ENCODE measurements at regions not wholly inside any gene's neighbourhood (a gene's known extent, or its start where the extent isn't known, plus 50 kb on each side); places are given as distances from the start of the nearest gene placed in this dataset.

DNA sequence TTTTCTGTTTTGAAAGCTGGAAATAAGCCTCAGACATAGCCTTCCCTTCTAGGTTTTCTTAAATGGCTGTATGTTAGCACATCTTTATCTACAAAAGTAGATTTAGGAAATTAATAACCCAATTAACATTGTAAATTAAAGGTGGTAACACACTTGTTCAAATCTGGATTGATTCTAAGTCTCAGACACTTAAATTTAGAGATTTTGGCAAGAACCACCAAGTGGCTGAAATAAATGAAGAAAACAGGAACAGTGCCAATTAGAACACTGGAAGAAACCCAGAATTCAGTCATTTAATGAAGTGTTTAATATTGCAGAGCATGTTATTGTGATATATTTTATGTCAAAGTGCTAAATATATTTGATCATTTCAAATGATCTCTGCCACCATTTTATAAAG, 628.2 kb downstream of the USP25 start:
- in situ Hi-C loops (cut with HindIII; ENCODE audit: low sequenced_read_pairs) = no loop called here
- DNase-seq (ENCODE audit: low read depth, low spot score) = no peak
- TF ChIP-seq, protein P1, sequence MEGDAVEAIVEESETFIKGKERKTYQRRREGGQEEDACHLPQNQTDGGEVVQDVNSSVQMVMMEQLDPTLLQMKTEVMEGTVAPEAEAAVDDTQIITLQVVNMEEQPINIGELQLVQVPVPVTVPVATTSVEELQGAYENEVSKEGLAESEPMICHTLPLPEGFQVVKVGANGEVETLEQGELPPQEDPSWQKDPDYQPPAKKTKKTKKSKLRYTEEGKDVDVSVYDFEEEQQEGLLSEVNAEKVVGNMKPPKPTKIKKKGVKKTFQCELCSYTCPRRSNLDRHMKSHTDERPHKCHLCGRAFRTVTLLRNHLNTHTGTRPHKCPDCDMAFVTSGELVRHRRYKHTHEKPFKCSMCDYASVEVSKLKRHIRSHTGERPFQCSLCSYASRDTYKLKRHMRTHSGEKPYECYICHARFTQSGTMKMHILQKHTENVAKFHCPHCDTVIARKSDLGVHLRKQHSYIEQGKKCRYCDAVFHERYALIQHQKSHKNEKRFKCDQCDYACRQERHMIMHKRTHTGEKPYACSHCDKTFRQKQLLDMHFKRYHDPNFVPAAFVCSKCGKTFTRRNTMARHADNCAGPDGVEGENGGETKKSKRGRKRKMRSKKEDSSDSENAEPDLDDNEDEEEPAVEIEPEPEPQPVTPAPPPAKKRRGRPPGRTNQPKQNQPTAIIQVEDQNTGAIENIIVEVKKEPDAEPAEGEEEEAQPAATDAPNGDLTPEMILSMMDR (IDR thresholded peaks at IDR 0.05; ENCODE audit: low read depth, low read length) = no peak
- H3K4me3 ChIP-seq (ENCODE audit: low read depth, low read length) = no peak overlapping the region

DNA sequence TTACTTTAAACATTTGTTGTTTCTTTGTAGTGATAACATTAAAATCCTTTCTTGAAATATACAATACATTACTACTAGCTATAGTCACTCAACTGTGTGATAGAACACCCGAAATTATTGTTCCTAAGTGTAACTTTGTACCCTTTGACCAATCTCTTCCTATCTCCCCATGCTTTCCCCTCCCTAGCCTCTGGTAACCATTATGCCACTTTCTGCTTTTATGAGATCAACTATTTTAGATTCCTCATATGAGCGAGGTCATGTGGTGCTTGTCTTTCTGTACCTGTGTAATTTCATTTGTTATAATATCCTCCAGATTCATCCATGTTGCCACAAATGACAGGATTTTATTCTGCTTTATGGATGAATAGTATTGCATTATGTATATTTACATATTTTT, 629.0 kb downstream of the USP25 start:
- in situ Hi-C loops (cut with HindIII; ENCODE audit: low sequenced_read_pairs) = no loop called here
- no peak for DNase-seq (ENCODE audit: low read depth, low spot score)
- no peak overlapping the region for H3K4me3 ChIP-seq (ENCODE audit: low read depth, low read length)
- TF ChIP-seq, protein P1 (IDR thresholded peaks at IDR 0.05; ENCODE audit: low read depth, low read length) = no peak

DNA sequence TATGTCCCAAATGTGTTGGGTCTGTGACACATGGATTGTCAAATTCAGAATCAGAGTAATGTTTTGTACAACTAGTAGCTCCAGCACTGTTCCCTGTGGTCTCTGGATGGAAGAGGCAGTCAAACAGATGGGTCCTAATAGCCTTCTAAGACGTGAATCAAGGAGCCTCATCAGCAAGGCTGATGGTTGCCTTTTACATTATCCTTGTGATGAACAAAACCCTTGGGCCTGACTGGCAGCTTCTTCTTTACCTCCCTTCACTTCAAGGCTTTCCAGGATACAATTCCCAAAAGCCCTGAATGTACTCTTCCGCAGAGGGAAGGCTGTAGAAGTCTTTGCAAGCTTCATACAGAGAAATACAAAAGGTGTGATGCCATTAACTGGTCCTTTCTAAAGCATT, 633.3 kb downstream of the USP25 start:
- TF ChIP-seq, protein P1 (IDR thresholded peaks at IDR 0.05; ENCODE audit: low read depth, low read length) = no peak
- DNase-seq (ENCODE audit: low read depth, low spot score) = no peak
- no peak overlapping the region for H3K4me3 ChIP-seq (ENCODE audit: low read depth, low read length)
- in situ Hi-C loops (cut with HindIII; ENCODE audit: low sequenced_read_pairs) = no loop called here

DNA sequence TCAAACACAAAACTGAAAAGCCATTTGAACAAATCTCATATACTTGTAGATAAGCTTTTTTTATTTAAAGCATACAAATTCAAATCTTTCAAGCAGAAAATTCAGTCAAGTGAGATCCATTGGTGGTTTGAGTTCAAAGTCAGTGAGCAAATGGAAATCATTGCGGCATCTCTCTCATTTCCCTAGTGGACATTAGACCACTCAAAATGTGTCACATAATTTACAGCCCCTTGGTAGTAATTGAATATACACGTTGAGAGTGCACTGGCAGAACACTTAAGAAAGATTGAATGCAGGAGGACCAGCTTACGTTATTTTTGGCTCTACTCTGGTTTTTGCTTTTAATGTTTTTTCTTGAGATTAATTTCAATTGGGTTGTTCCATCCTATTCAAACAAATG, 633.7 kb downstream of the USP25 start:
- H3K4me3 ChIP-seq (ENCODE audit: low read depth, low read length) = no peak overlapping the region
- TF ChIP-seq, protein P1 (IDR thresholded peaks at IDR 0.05; ENCODE audit: low read depth, low read length) = no peak
- in situ Hi-C loops (cut with HindIII; ENCODE audit: low sequenced_read_pairs) = no loop called here
- no peak for DNase-seq (ENCODE audit: low read depth, low spot score)

DNA sequence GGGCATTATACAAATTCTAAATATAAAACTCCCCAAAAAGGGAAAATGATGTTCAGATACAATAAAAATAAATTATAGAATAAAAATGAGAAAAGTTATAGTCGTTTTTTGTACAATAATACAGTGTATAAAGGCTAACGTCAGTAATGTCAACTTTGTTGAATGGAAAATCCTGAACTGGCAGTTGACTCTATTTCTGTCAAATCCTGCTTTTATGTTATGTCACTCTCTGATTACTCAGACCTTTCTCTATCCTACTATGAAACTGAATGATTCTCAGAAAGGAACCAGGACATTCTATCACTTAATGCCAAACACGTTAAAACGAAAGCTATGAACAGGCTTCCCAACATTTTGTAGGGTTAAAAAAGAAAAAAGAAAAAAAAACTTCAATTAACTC, 636.4 kb downstream of the USP25 start:
- TF ChIP-seq, protein P1 (IDR thresholded peaks at IDR 0.05; ENCODE audit: low read depth, low read length) = no peak
- no peak for DNase-seq (ENCODE audit: low read depth, low spot score)
- in situ Hi-C loops (cut with HindIII; ENCODE audit: low sequenced_read_pairs) = no loop called here
- no peak overlapping the region for H3K4me3 ChIP-seq (ENCODE audit: low read depth, low read length)

DNA sequence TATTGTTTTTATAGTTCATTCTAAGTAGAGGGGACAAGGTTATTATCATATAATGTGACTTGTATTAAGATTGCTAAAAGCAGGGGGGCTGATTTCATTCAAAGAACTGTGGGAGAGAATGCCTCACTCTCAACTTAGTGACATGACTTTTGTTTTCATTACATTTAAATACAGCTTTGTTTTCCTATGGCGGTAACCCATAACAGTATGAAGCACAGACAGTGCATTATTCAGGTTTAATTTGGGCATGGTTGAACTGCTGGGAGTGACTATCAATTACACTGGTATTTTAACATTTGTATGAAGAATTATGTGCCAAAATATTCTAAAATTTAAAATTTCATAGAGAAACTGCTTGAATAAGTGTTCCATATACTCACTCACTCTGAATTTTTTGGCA, 637.3 kb downstream of the USP25 start:
- H3K4me3 ChIP-seq (ENCODE audit: low read depth, low read length) = no peak overlapping the region
- no peak for DNase-seq (ENCODE audit: low read depth, low spot score)
- in situ Hi-C loops (cut with HindIII; ENCODE audit: low sequenced_read_pairs) = no loop called here
- TF ChIP-seq, protein P1 (IDR thresholded peaks at IDR 0.05; ENCODE audit: low read depth, low read length) = no peak

DNA sequence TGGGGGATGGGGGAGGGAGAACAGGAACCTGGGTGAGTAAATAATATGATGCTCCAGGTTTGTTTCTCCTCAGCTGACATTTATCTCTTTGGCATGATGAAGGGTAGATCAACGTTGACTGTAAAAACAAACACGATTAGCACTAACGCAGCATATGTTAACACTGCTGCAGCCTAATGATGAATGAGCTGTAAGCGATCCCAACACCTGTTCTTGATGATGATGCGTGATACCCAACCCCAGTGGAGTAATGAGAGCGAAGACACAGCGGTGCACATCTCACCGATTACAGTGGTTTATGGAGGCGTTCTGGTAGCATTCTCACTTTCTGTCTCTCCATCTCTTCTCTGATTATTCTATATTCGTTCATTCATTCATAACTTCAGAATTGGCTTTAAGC, 640.4 kb downstream of the USP25 start:
- H3K4me3 ChIP-seq (ENCODE audit: low read depth, low read length) = no peak overlapping the region
- TF ChIP-seq, protein P1 (IDR thresholded peaks at IDR 0.05; ENCODE audit: low read depth, low read length) = no peak
- in situ Hi-C loops (cut with HindIII; ENCODE audit: low sequenced_read_pairs) = no loop called here
- no peak for DNase-seq (ENCODE audit: low read depth, low spot score)

Measured in astrocyte of the spinal cord (primary cell).